H1 (cell line): ENCODE measurements at regions not wholly inside any gene's neighbourhood (a gene's known extent, or its start where the extent isn't known, plus 50 kb on each side); places are given as distances from the start of the nearest gene placed in this dataset.
A peak's percentile ranks its signal among the peaks of the same experiment; 100 is the strongest.

Source experiments
- CTCF ChIA-PET: fragments of 300-600 bp; sonication (Branson Sonifier 250); formaldehyde crosslinking; loops from one replicate; lab custom pipeline; 2021; ENCODE audit not compliant: partially characterized antibody; lab: Charles Lee
- POLR2A ChIA-PET: fragments of 300-600 bp; sonication (Branson Sonifier 250); formaldehyde crosslinking; loops from one replicate; lab custom pipeline; 2021; ENCODE audit warnings: inconsistent platforms; ENCODE audit not compliant: partially characterized antibody; lab: Charles Lee
- DNase-seq, 2 experiments: peaks; one replicate each; pipeline versions ENCODE4 v3.0.0 to v3.0.0-alpha.2; 2010 to 2022; ENCODE audit warnings: low spot score in 2 of 2, low read depth in 1 of 2, mixed read lengths in 1 of 2
- FAIRE-seq: peaks from 2 replicates; lab custom pipeline; 2011; peaks lifted over from hg19 to GRCh38; lab: Jason Lieb, UNC
- H2AFZ ChIP-seq: 2 replicates; pipeline ENCODE4 v1.8.1; 2012; ENCODE audit warnings: low read length, inconsistent platforms
- H2AK5ac ChIP-seq: 2 replicates; pipeline ENCODE4 v1.6.1; 2013; ENCODE audit warnings: low read depth, low read length
- H2BK120ac ChIP-seq: replicated peaks from 2 replicates; pipeline ENCODE3; 2013; ENCODE audit warnings: low read depth, low read length, inconsistent platforms
- H2BK12ac ChIP-seq: 2 replicates; pipeline ENCODE4 v1.6.1; 2013; ENCODE audit warnings: low read depth, low read length
- H2BK15ac ChIP-seq: 2 replicates; pipeline ENCODE4 v1.6.1; 2013; ENCODE audit warnings: low read length
- H2BK20ac ChIP-seq: 2 replicates; pipeline ENCODE4 v1.6.1; 2013; ENCODE audit warnings: low read length
- H2BK5ac ChIP-seq: 2 replicates; pipeline ENCODE4 v1.6.1; 2013; ENCODE audit warnings: low read depth, low read length
- H3K14ac ChIP-seq: 2 replicates; pipeline ENCODE4 v1.6.1; 2013; ENCODE audit warnings: inconsistent platforms; ENCODE audit not compliant: insufficient read length
- H3K18ac ChIP-seq: 2 replicates; pipeline ENCODE4 v1.6.1; 2013; ENCODE audit warnings: low read length; ENCODE audit errors: extremely low read depth
- H3K23ac ChIP-seq: 2 replicates; pipeline ENCODE4 v1.6.1; 2013; ENCODE audit warnings: inconsistent platforms; ENCODE audit not compliant: insufficient read length
- H3K23me2 ChIP-seq: 2 replicates; pipeline ENCODE4 v1.6.1; 2013; ENCODE audit warnings: low read depth, low read length
- H3K27ac ChIP-seq: 2 replicates; pipeline ENCODE4 v1.6.1; 2011; ENCODE audit warnings: low read depth, low read length, inconsistent platforms
- H3K27me3 ChIP-seq, 4 experiments: replicated peaks in 1 of 4; 1 replicate in 1 of 4; 2 replicates in 3 of 4; pipeline versions ENCODE4 v1.6.1 to v1.8.1; 2011 to 2013; ENCODE audit warnings: low read length in 3 of 4, mild to moderate bottlenecking in 3 of 4, inconsistent platforms in 2 of 4, mixed read lengths in 2 of 4, moderate library complexity in 1 of 4; ENCODE audit not compliant: control insufficient read depth in 3 of 4, insufficient read depth in 3 of 4; ENCODE audit errors: extremely low read depth in 1 of 4
- H3K36me3 ChIP-seq, 4 experiments: 2 replicates each; pipeline versions ENCODE4 v1.6.1 to v1.8.1; 2011 to 2013; ENCODE audit warnings: mild to moderate bottlenecking in 4 of 4, low read length in 3 of 4, moderate library complexity in 2 of 4, control low read depth in 1 of 4, inconsistent platforms in 1 of 4; ENCODE audit not compliant: insufficient read depth in 4 of 4, control insufficient read depth in 2 of 4
- H3K4ac ChIP-seq: replicated peaks from 2 replicates; pipeline ENCODE3; 2013; ENCODE audit warnings: low read length, low read depth, mixed read lengths, inconsistent platforms; ENCODE audit not compliant: insufficient read length
- H3K4me1 ChIP-seq, 4 experiments: replicated peaks in 1 of 4; 1 replicate in 1 of 4; 2 replicates in 3 of 4; pipeline versions ENCODE4 v1.6.1 to v1.8.1; 2011 to 2013; ENCODE audit warnings: low read length in 3 of 4, inconsistent platforms in 2 of 4, mixed read lengths in 1 of 4; ENCODE audit not compliant: insufficient read depth in 4 of 4, control insufficient read depth in 3 of 4
- H3K4me2 ChIP-seq, 2 experiments: 2 replicates each; pipeline versions ENCODE4 v1.6.1 to v1.8.1; 2011 to 2013; ENCODE audit warnings: low read depth in 2 of 2, low read length in 2 of 2, control low read depth in 1 of 2, inconsistent platforms in 1 of 2, mild to moderate bottlenecking in 1 of 2; ENCODE audit not compliant: insufficient read depth in 1 of 2
- H3K4me3 ChIP-seq, 4 experiments: fragments of 200-600, 300-600 bp in 1 of 4; sonication (generic), shearing (Covaris generic), sonication (Bioruptor Twin) in 1 of 4; 2 replicates each; pipeline versions ENCODE4 v1.5.1 to v1.8.1; 2011 to 2016; ENCODE audit warnings: low read length in 4 of 4, low read depth in 3 of 4, control low read depth in 2 of 4, inconsistent platforms in 2 of 4, mild to moderate bottlenecking in 2 of 4, mixed read lengths in 1 of 4, moderate library complexity in 1 of 4; ENCODE audit not compliant: insufficient read depth in 2 of 4; ENCODE audit errors: extremely low read depth in 1 of 4
- H3K56ac ChIP-seq: replicated peaks from 2 replicates; pipeline ENCODE3; 2013; ENCODE audit warnings: low read depth, mild to moderate bottlenecking, mixed read lengths, low read length, inconsistent platforms; ENCODE audit not compliant: insufficient read length
- H3K79me1 ChIP-seq: 2 replicates; pipeline ENCODE4 v1.6.1; 2013; ENCODE audit warnings: low read depth, low read length, control low read depth
- H3K79me2 ChIP-seq, 2 experiments: 2 replicates each; pipeline versions ENCODE4 v1.6.1 to v1.8.1; 2012 to 2013; ENCODE audit warnings: low read length in 2 of 2, mild to moderate bottlenecking in 2 of 2, inconsistent platforms in 1 of 2; ENCODE audit not compliant: insufficient read depth in 2 of 2, control insufficient read depth in 1 of 2
- H3K9ac ChIP-seq, 4 experiments: replicated peaks in 1 of 4; 1 replicate in 1 of 4; 2 replicates in 3 of 4; pipeline versions ENCODE4 v1.6.1 to v1.8.1; 2011 to 2013; ENCODE audit warnings: low read depth in 3 of 4, low read length in 3 of 4, control low read depth in 2 of 4, mild to moderate bottlenecking in 2 of 4, moderate library complexity in 2 of 4, inconsistent platforms in 1 of 4; ENCODE audit errors: extremely low read depth in 1 of 4
- H3K9me3 ChIP-seq, 2 experiments: 2 replicates each; pipeline versions ENCODE4 v1.6.1 to v1.8.1; 2012 to 2013; ENCODE audit warnings: mild to moderate bottlenecking in 2 of 2, moderate library complexity in 2 of 2, control low read depth in 1 of 2, inconsistent platforms in 1 of 2, low read depth in 1 of 2, low read length in 1 of 2, mixed read lengths in 1 of 2; ENCODE audit not compliant: insufficient read depth in 2 of 2
- H4K20me1 ChIP-seq, 2 experiments: replicated peaks in 1 of 2; 2 replicates each; pipeline versions ENCODE3 to v1.8.1; 2011 to 2013; ENCODE audit warnings: inconsistent platforms in 2 of 2, low read length in 2 of 2, mild to moderate bottlenecking in 1 of 2; ENCODE audit not compliant: insufficient read depth in 2 of 2, control insufficient read depth in 1 of 2
- H4K5ac ChIP-seq: 2 replicates; pipeline ENCODE4 v1.6.1; 2013; ENCODE audit warnings: low read length, low read depth, mixed read lengths, inconsistent platforms; ENCODE audit not compliant: insufficient read length
- H4K8ac ChIP-seq: 2 replicates; pipeline ENCODE4 v1.8.0; 2013; ENCODE audit warnings: mild to moderate bottlenecking, moderate library complexity, low read length, inconsistent platforms; ENCODE audit not compliant: insufficient read depth; ENCODE audit errors: extremely low read depth
- H4K91ac ChIP-seq: replicated peaks from 2 replicates; pipeline ENCODE3; 2013; ENCODE audit warnings: low read length, mixed read lengths, inconsistent platforms; ENCODE audit not compliant: insufficient read length
- CHD2 ChIP-seq: IDR thresholded peaks from 2 replicates; pipeline ENCODE4 v1.6.1; 2012; ENCODE audit warnings: low read length, improper control_type of control experiment
- EZH2 ChIP-seq: fragments of 200-600 bp; sonication (generic); IDR thresholded peaks from 2 replicates; pipeline ENCODE4 v1.7.1; 2012; ENCODE audit warnings: low read depth, mild to moderate bottlenecking, moderate library complexity, low read length, inconsistent platforms; ENCODE audit not compliant: severe bottlenecking
- GABPA ChIP-seq: IDR thresholded peaks from 2 replicates; pipeline ENCODE4 v1.6.1; 2011; ENCODE audit warnings: mild to moderate bottlenecking, low read length, moderate library complexity, borderline replicate concordance; ENCODE audit not compliant: insufficient read depth
- NRF1 ChIP-seq: IDR thresholded peaks from 2 replicates; pipeline ENCODE4 v1.6.1; 2011; ENCODE audit warnings: mild to moderate bottlenecking, low read depth, low read length, improper control_type of control experiment
- POLR2A ChIP-seq, 2 experiments: IDR thresholded peaks; 1 replicate in 1 of 2; 2 replicates in 1 of 2; pipeline ENCODE4 v1.6.1; 2011; ENCODE audit warnings: low read depth in 2 of 2, low read length in 2 of 2, mild to moderate bottlenecking in 2 of 2; ENCODE audit errors: control extremely low read depth in 1 of 2
- POU5F1 ChIP-seq: IDR thresholded peaks from 2 replicates; pipeline ENCODE4 v1.6.1; 2011; ENCODE audit warnings: low read depth, mild to moderate bottlenecking, low read length, moderate library complexity
- ZNF274 ChIP-seq: IDR thresholded peaks from 2 replicates; pipeline ENCODE4 v1.7.0; 2012; ENCODE audit warnings: low read length, borderline replicate concordance; ENCODE audit errors: extremely low read depth
- WGBS, 2 experiments: shearing (Covaris generic) in 1 of 2; methylation state at CpG; one replicate each; pipeline versions ENCODE4 v1.1.6 to v1.1.7; 2013 to 2015; ENCODE audit warnings: low lambda C conversion rate in 2 of 2, mixed read lengths in 2 of 2, inconsistent platforms in 1 of 2, low coverage in 1 of 2, missing lambda C conversion rate in 1 of 2; ENCODE audit not compliant: insufficient replicate concordance in 2 of 2, insufficient coverage in 1 of 2, insufficient read length in 1 of 2; ENCODE audit errors: extremely low coverage in 1 of 2, missing lambda C conversion rate in 1 of 2; 5-methylcytosine and 5-hydroxymethylcytosine counted together
- TF ChIP-seq, protein P1 (sequence below), 3 experiments: IDR thresholded peaks; 1 replicate in 2 of 3; 2 replicates in 1 of 3; pipeline versions ENCODE4 v1.5.1 to v1.6.1; 2011; ENCODE audit warnings: low read length in 3 of 3, mild to moderate bottlenecking in 3 of 3, inconsistent platforms in 2 of 3, low read depth in 1 of 3, moderate library complexity in 1 of 3; ENCODE audit not compliant: insufficient read depth in 1 of 3; ENCODE audit errors: control extremely low read depth in 1 of 3

GRCh38 chr15:36362509-36362915 lies 216.9 kb upstream of the CDIN1 start:
- no peak for FAIRE-seq
- no peak overlapping the region for H3K14ac ChIP-seq
- H3K23ac ChIP-seq, result no peak overlapping the region
- POLR2A ChIA-PET, result no interaction called here
- no peak overlapping the region for H2BK12ac ChIP-seq
- H4K5ac ChIP-seq, result no peak overlapping the region
- H2AFZ ChIP-seq, result 0 out of 2 replicates have a peak overlapping the region, but pooled peaks have one; percentile 8
- H2BK15ac ChIP-seq, result no peak overlapping the region
- H3K79me2 ChIP-seq, result no peaks in the 10 kb centered on the region
- no peaks in the 10 kb centered on the region for H3K4me1 ChIP-seq
- H3K56ac ChIP-seq, result no peak overlapping the region
- no peak overlapping the region for H2BK120ac ChIP-seq
- no peak overlapping the region for H4K8ac ChIP-seq
- DNase-seq, result peak in 1 of 2 experiments; percentile 3
- no peaks in the 10 kb centered on the region for H3K23me2 ChIP-seq
- 92% methylated on average over 7 of the region's 7 CpGs; no CpG with 5 or more reads in 1 of the 2 experiments for WGBS, 2 experiments
- no peak overlapping the region for H3K4ac ChIP-seq
- CTCF ChIA-PET, result no interaction called here
- no peaks in the 10 kb centered on the region for H3K9me3 ChIP-seq
- no peak overlapping the region for H2BK5ac ChIP-seq
- no peaks in the 10 kb centered on the region for H3K27me3 ChIP-seq
- H3K9ac ChIP-seq, result no peak overlapping the region
- H3K18ac ChIP-seq, result no peak overlapping the region
- no peaks in the 10 kb centered on the region for H3K79me1 ChIP-seq
- no peak overlapping the region for H2AK5ac ChIP-seq
- H2BK20ac ChIP-seq, result no peak overlapping the region
- no peak overlapping the region for H3K27ac ChIP-seq
- no peaks in the 10 kb centered on the region; a peak in 2 of 8 replicates for H3K36me3 ChIP-seq
- no peak overlapping the region for H3K4me3 ChIP-seq
- H4K20me1 ChIP-seq, result no peaks in the 10 kb centered on the region
- H3K4me2 ChIP-seq, result no peak overlapping the region
- TF ChIP-seq EZH2 (no peak), GABPA (no peak), POU5F1 (no peak), ZNF274 (no peak), NRF1 (no peak), CHD2 (no peak), POLR2A (IDR thresholded peaks at IDR 0.05; ENCODE audit: control extremely low read depth in 1 of 2, low read depth in 2 of 2, low read length in 2 of 2) (no peak)
- TF ChIP-seq, protein P1, sequence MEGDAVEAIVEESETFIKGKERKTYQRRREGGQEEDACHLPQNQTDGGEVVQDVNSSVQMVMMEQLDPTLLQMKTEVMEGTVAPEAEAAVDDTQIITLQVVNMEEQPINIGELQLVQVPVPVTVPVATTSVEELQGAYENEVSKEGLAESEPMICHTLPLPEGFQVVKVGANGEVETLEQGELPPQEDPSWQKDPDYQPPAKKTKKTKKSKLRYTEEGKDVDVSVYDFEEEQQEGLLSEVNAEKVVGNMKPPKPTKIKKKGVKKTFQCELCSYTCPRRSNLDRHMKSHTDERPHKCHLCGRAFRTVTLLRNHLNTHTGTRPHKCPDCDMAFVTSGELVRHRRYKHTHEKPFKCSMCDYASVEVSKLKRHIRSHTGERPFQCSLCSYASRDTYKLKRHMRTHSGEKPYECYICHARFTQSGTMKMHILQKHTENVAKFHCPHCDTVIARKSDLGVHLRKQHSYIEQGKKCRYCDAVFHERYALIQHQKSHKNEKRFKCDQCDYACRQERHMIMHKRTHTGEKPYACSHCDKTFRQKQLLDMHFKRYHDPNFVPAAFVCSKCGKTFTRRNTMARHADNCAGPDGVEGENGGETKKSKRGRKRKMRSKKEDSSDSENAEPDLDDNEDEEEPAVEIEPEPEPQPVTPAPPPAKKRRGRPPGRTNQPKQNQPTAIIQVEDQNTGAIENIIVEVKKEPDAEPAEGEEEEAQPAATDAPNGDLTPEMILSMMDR (IDR thresholded peaks at IDR 0.05; ENCODE audit: control extremely low read depth in 1 of 3, insufficient read depth in 1 of 3, low read depth in 1 of 3, low read length in 3 of 3), result no peak
- no peak overlapping the region for H4K91ac ChIP-seq
